Breast epithelium (tissue), 4 donors: ENCODE measurements at regions not wholly inside any gene's neighbourhood (a gene's known extent, or its start where the extent isn't known, plus 50 kb on each side); places are given as distances from the start of the nearest gene placed in this dataset.

Experiments
- DNase-seq, 2 donors: peaks; one replicate each; pipeline ENCODE4 v3.0.0-alpha.2; 2019; ENCODE audit warnings: low spot score in 2 of 2
- H3K27ac ChIP-seq, 2 donors: fragments of 200-600 bp; sonication (generic) in 1 of 2; one replicate each; pipeline ENCODE4 v1.5.1; 2016 to 2019; ENCODE audit warnings: mild to moderate bottlenecking in 1 of 2
- H3K27me3 ChIP-seq, 2 donors: fragments of 200-600 bp; sonication (generic) in 1 of 2; one replicate each; pipeline versions ENCODE4 v1.5.1 to v1.6.0; 2017 to 2019; ENCODE audit warnings: control low read depth in 1 of 2, mild to moderate bottlenecking in 1 of 2
- H3K36me3 ChIP-seq: fragments of 200-600 bp; one replicate; pipeline ENCODE4 v1.5.1; 2019
- H3K4me1 ChIP-seq, 2 donors: fragments of 200-600 bp; sonication (generic); one replicate each; pipeline ENCODE4 v1.5.1; 2016 to 2019; ENCODE audit warnings: control low read depth in 1 of 2
- H3K4me3 ChIP-seq, 3 donors: fragments of 200-600 bp; sonication (generic); 1 replicate in 2 of 3; 2 replicates in 1 of 3; pipeline ENCODE4 v1.5.1; 2016 to 2019; ENCODE audit warnings: mild to moderate bottlenecking in 3 of 3, moderate library complexity in 2 of 3
- H3K9me3 ChIP-seq, 2 donors: fragments of 200-600 bp; sonication (generic) in 1 of 2; one replicate each; pipeline ENCODE4 v1.5.1; 2016 to 2019; ENCODE audit warnings: control low read depth in 1 of 2
- POLR2A ChIP-seq: fragments of 450-650 bp; IDR thresholded peaks from one replicate; pipeline ENCODE4 v1.6.1; 2016; ENCODE audit warnings: antibody characterized with exemption, mild to moderate bottlenecking, moderate library complexity
- POLR2AphosphoS5 ChIP-seq, 3 donors: sonication (generic); formaldehyde crosslinking; IDR thresholded peaks; one replicate each; pipeline ENCODE4 v1.6.1; 2017; ENCODE audit warnings: antibody characterized with exemption in 3 of 3
- intact Hi-C: fragments of 100-400 bp; cut with DNase I; formaldehyde crosslinking; loops from one replicate; pipeline ENCODE4 v1.15.1; 2023; ENCODE audit warnings: low total_unique reads
- TF ChIP-seq, protein P1 (sequence below), 3 donors: fragments of 450-650 bp; IDR thresholded peaks; one replicate each; pipeline ENCODE4 v1.5.1; 2016 to 2017; ENCODE audit warnings: antibody characterized with exemption in 3 of 3, mild to moderate bottlenecking in 3 of 3, moderate library complexity in 3 of 3

GRCh38 chr13:95357875-95358274 lies 56.6 kb upstream of the ABCC4 start:
- Histone ChIP-seq H3K4me3 (no peak overlapping the region), H3K27me3 (no peaks in the 10 kb centered on the region), H3K9me3 (peaks cover 6 to 9% of the 10 kb centered on the region in 2 donors), H3K36me3 (no peaks in the 10 kb centered on the region), H3K4me1 (no peaks in the 10 kb centered on the region), H3K27ac (no peak overlapping the region)
- TF ChIP-seq, protein P1, sequence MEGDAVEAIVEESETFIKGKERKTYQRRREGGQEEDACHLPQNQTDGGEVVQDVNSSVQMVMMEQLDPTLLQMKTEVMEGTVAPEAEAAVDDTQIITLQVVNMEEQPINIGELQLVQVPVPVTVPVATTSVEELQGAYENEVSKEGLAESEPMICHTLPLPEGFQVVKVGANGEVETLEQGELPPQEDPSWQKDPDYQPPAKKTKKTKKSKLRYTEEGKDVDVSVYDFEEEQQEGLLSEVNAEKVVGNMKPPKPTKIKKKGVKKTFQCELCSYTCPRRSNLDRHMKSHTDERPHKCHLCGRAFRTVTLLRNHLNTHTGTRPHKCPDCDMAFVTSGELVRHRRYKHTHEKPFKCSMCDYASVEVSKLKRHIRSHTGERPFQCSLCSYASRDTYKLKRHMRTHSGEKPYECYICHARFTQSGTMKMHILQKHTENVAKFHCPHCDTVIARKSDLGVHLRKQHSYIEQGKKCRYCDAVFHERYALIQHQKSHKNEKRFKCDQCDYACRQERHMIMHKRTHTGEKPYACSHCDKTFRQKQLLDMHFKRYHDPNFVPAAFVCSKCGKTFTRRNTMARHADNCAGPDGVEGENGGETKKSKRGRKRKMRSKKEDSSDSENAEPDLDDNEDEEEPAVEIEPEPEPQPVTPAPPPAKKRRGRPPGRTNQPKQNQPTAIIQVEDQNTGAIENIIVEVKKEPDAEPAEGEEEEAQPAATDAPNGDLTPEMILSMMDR (IDR thresholded peaks at IDR 0.05): no peak
- TF ChIP-seq POLR2A (no peak), POLR2AphosphoS5 (IDR thresholded peaks at IDR 0.05) (no peak)
- no peak for DNase-seq
- intact Hi-C loops: no loop called here

GRCh38 chr13:95360052-95360451 lies 58.8 kb upstream of the ABCC4 start:
- intact Hi-C loops: no loop called here
- Histone ChIP-seq H3K4me1 (no peaks in the 10 kb centered on the region), H3K36me3 (no peaks in the 10 kb centered on the region), H3K9me3 (peaks cover 6 to 9% of the 10 kb centered on the region in 2 donors), H3K27me3 (no peaks in the 10 kb centered on the region), H3K27ac (no peak overlapping the region), H3K4me3 (no peak overlapping the region)
- DNase-seq: no peak
- TF ChIP-seq POLR2A (no peak), POLR2AphosphoS5 (IDR thresholded peaks at IDR 0.05) (no peak)
- TF ChIP-seq, protein P1 (IDR thresholded peaks at IDR 0.05): no peak

GRCh38 chr13:95360464-95361097 lies 59.3 kb upstream of the ABCC4 start:
- TF ChIP-seq POLR2AphosphoS5 (IDR thresholded peaks at IDR 0.05) (no peak), POLR2A (no peak)
- TF ChIP-seq, protein P1 (IDR thresholded peaks at IDR 0.05): no peak
- H3K27ac ChIP-seq: no peak overlapping the region
- H3K4me1 ChIP-seq: no peaks in the 10 kb centered on the region
- H3K27me3 ChIP-seq: no peaks in the 10 kb centered on the region
- H3K36me3 ChIP-seq: no peaks in the 10 kb centered on the region
- no peak for DNase-seq
- H3K9me3 ChIP-seq: peaks cover 6 to 9% of the 10 kb centered on the region in 2 donors
- intact Hi-C loops: no loop called here
- H3K4me3 ChIP-seq: no peak overlapping the region

- H3K27me3 ChIP-seq: no peaks in the 10 kb centered on the region
- no peak for TF ChIP-seq POLR2A
- no peak for TF ChIP-seq POLR2AphosphoS5 (IDR thresholded peaks at IDR 0.05)
- TF ChIP-seq, protein P1 (IDR thresholded peaks at IDR 0.05): no peak
- no peak overlapping the region for H3K4me3 ChIP-seq
Observed at GRCh38 chr13:95361686-95362085, 60.4 kb upstream of the ABCC4 start.

DNA sequence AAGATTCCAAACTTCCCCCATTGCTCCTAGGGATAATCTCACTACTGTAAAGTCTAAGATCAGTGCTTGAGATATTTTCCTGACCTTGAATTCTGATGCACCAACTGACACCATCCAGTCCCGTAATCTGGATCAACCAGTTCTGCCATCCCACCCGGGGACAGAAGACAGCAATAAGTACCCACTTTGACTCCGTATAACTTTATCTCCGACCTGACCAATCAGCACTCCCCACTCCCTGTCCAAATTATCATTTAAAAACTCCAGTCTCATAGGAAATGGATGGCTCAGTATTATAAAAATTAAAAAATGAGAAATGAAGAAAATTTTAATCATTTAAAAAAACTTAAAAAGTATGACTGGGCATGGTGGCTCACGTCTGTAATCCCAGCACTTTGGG lies 61.4 kb upstream of the ABCC4 start:
- H3K4me3 ChIP-seq: no peak overlapping the region
- no peaks in the 10 kb centered on the region for H3K36me3 ChIP-seq
- intact Hi-C loops: no loop called here
- H3K27ac ChIP-seq: no peak overlapping the region
- H3K4me1 ChIP-seq: no peaks in the 10 kb centered on the region
- no peak for DNase-seq
- H3K9me3 ChIP-seq: no peaks in the 10 kb centered on the region
- TF ChIP-seq, protein P1 (IDR thresholded peaks at IDR 0.05): no peak
- TF ChIP-seq POLR2AphosphoS5 (IDR thresholded peaks at IDR 0.05) (no peak), POLR2A (no peak)
- no peaks in the 10 kb centered on the region for H3K27me3 ChIP-seq

More at GRCh38 chr13:95361686-95362085, 60.4 kb upstream of the ABCC4 start:
- Histone ChIP-seq H3K9me3 (peaks cover 6 to 7% of the 10 kb centered on the region in 2 donors), H3K27ac (no peak overlapping the region), H3K4me1 (no peaks in the 10 kb centered on the region), H3K36me3 (no peaks in the 10 kb centered on the region)
- no peak for DNase-seq
- intact Hi-C loops: no loop called here
